CD4-positive, alpha-beta T cell treated with Interleukin-15 for 4 hours (primary cell): ENCODE measurements at regions not wholly inside any gene's neighbourhood (a gene's known extent, or its start where the extent isn't known, plus 50 kb on each side); places are given as distances from the start of the nearest gene placed in this dataset.

Source experiments
- DNase-seq: peaks from one replicate; pipeline ENCODE4 v3.0.0-alpha.2; 2020; ENCODE audit warnings: low spot score

- DNase-seq = no peak
Observed at GRCh38 chr5:67467110-67467509, 270.5 kb upstream of the CD180 start.

GRCh38 chr5:67465537-67466207 lies 269.1 kb upstream of the CD180 start:
- no peak for DNase-seq

GRCh38 chr5:67462147-67462546 lies 265.5 kb upstream of the CD180 start:
- DNase-seq = no peak

- no peak for DNase-seq
Observed at GRCh38 chr5:67459253-67459652, 262.7 kb upstream of the CD180 start.

- DNase-seq = no peak
Observed at GRCh38 chr5:67455970-67456369, 259.4 kb upstream of the CD180 start.

GRCh38 chr5:67454957-67455561 lies 258.5 kb upstream of the CD180 start:
- no peak for DNase-seq

- DNase-seq = no peak
Observed at GRCh38 chr5:67453111-67453905, 256.7 kb upstream of the CD180 start.

- no peak for DNase-seq
Observed at GRCh38 chr5:67451640-67452279, 255.2 kb upstream of the CD180 start.

GRCh38 chr5:67447732-67448131 lies 251.1 kb upstream of the CD180 start:
- no peak for DNase-seq

GRCh38 chr5:67437905-67438845 lies 241.6 kb upstream of the CD180 start:
- DNase-seq = no peak

GRCh38 chr5:67435032-67435431 lies 238.4 kb upstream of the CD180 start:
- no peak for DNase-seq

GRCh38 chr5:67434466-67434865 lies 237.9 kb upstream of the CD180 start:
- DNase-seq = no peak

GRCh38 chr5:67432606-67433005 lies 236.0 kb upstream of the CD180 start:
- no peak for DNase-seq

GRCh38 chr5:67431191-67431590 lies 234.6 kb upstream of the CD180 start:
- no peak for DNase-seq

GRCh38 chr5:67427850-67428298 lies 231.3 kb upstream of the CD180 start:
- DNase-seq = no peak

GRCh38 chr5:67426961-67427849 lies 230.6 kb upstream of the CD180 start:
- DNase-seq = no peak

GRCh38 chr5:67425514-67425913 lies 228.9 kb upstream of the CD180 start:
- no peak for DNase-seq

GRCh38 chr5:67417839-67418238 lies 221.2 kb upstream of the CD180 start:
- DNase-seq = no peak

- no peak for DNase-seq
Observed at GRCh38 chr5:67416986-67417385, 220.4 kb upstream of the CD180 start.

- no peak for DNase-seq
Observed at GRCh38 chr5:67416133-67416937, 219.7 kb upstream of the CD180 start.
